Muscle layer of duodenum (tissue), 2 donors: ENCODE measurements at regions not wholly inside any gene's neighbourhood (a gene's known extent, or its start where the extent isn't known, plus 50 kb on each side); places are given as distances from the start of the nearest gene placed in this dataset.

Experiments used
- H3K27ac ChIP-seq: one replicate; pipeline ENCODE4 v1.7.0; 2013; ENCODE audit warnings: mild to moderate bottlenecking, low read length
- H3K27me3 ChIP-seq: one replicate; pipeline ENCODE4 v1.7.0; 2013; ENCODE audit warnings: low read depth, mild to moderate bottlenecking, control low read depth, low read length
- H3K36me3 ChIP-seq, 2 donors: one replicate each; pipeline ENCODE4 v1.7.0; 2013; ENCODE audit warnings: low read length in 2 of 2, control low read depth in 1 of 2, mild to moderate bottlenecking in 1 of 2; ENCODE audit not compliant: insufficient read depth in 2 of 2, control insufficient read depth in 1 of 2
- H3K4me1 ChIP-seq, 2 donors: one replicate each; pipeline ENCODE4 v1.7.0; 2013; ENCODE audit warnings: low read length in 2 of 2, mild to moderate bottlenecking in 2 of 2, control low read depth in 1 of 2, moderate library complexity in 1 of 2; ENCODE audit not compliant: insufficient read depth in 2 of 2, control insufficient read depth in 1 of 2
- H3K4me3 ChIP-seq, 2 donors: one replicate each; pipeline ENCODE4 v1.7.0; 2013; ENCODE audit warnings: low read length in 2 of 2, low read depth in 1 of 2, mild to moderate bottlenecking in 1 of 2
- H3K9me3 ChIP-seq, 2 donors: one replicate each; pipeline ENCODE4 v1.7.0; 2013; ENCODE audit warnings: low read length in 2 of 2, control low read depth in 1 of 2, mild to moderate bottlenecking in 1 of 2; ENCODE audit not compliant: control insufficient read depth in 1 of 2
- donor health status: healthy.

DNA sequence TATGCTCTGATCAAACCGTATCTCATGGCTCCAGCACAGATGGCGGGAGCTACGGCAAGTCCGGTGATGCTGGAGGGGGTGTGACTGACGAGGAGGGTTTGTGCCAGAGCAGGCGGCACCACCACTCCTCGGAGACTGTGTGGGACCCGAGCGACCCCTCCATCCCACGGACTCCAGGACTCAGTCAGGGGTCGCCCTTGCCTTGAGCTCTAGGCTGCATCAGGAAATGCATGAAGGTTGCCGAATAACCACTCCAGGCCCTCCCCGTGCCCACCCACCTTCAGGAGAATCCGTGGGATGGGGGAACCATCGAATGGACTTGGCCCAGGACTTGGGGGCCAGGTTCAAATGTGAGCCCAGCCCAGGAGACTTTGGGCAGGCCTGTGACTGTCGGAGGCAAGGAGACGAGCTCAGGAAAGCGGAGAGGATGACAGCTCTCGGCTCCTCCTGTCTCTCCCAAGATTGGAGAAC, 60.2 kb upstream of the ZNF469 start:
- Histone ChIP-seq H3K27ac (no peak overlapping the region), H3K9me3 (no peaks in the 10 kb centered on the region), H3K4me3 (no peak overlapping the region), H3K27me3 (no peaks in the 10 kb centered on the region), H3K36me3 (no peaks in the 10 kb centered on the region), H3K4me1 (no peaks in the 10 kb centered on the region)

DNA sequence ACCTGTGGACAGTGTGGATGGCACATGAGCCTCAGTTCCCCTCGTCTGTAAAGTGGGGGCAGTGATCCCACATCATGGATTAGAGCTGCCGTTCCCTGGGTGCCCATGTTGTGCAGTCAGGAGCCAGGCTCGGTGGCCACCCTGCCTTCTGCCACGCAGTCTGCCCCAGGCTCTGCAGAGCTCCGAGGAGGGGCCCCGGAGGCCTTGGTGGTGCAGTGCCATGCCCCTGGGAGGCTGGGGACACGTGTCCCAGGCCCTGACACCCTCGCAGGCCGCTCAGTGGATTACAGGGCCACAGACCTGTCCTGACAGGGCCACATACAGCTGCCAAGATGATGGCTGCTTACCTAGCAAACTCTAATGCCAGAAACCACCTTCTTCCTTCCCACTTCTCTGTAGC, 59.7 kb upstream of the ZNF469 start:
- H3K4me1 ChIP-seq = no peaks in the 10 kb centered on the region
- H3K36me3 ChIP-seq = no peaks in the 10 kb centered on the region
- H3K9me3 ChIP-seq = no peaks in the 10 kb centered on the region
- no peaks in the 10 kb centered on the region for H3K27me3 ChIP-seq
- no peak overlapping the region for H3K4me3 ChIP-seq
- no peak overlapping the region for H3K27ac ChIP-seq

GRCh38 chr16:88323546-88324330, 59.0 kb upstream of the ZNF469 start:
- no peak overlapping the region for H3K4me3 ChIP-seq
- no peaks in the 10 kb centered on the region for H3K9me3 ChIP-seq
- no peaks in the 10 kb centered on the region for H3K4me1 ChIP-seq
- no peak overlapping the region for H3K27ac ChIP-seq
- H3K27me3 ChIP-seq = no peaks in the 10 kb centered on the region
- no peaks in the 10 kb centered on the region for H3K36me3 ChIP-seq

GRCh38 chr16:88325087-88325750, 57.5 kb upstream of the ZNF469 start:
- Histone ChIP-seq H3K27me3 (no peaks in the 10 kb centered on the region), H3K9me3 (no peaks in the 10 kb centered on the region), H3K27ac (no peak overlapping the region), H3K36me3 (no peaks in the 10 kb centered on the region), H3K4me3 (no peak overlapping the region), H3K4me1 (no peaks in the 10 kb centered on the region)

DNA sequence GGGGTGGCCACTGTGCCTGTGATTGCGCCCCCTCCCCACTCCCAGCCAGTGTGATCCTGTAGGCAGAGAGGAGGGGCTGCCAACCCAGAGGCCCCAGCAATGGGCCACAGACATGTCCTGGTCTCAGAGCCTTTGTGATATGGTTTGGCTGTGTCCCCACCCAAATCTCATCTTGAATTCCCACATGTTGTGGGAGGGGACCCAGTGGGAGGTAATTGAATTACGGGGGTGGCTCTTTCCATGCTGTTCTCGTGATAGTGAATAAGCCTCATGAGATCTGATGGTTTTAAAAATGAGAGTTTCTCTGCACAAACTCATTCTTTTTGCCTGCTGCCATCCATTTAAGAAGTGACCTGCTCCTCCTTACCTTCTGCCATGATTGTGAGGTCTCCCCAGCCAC, 56.8 kb upstream of the ZNF469 start:
- Histone ChIP-seq H3K27ac (no peak overlapping the region), H3K9me3 (no peaks in the 10 kb centered on the region), H3K4me3 (no peak overlapping the region), H3K4me1 (no peaks in the 10 kb centered on the region), H3K36me3 (no peaks in the 10 kb centered on the region), H3K27me3 (no peaks in the 10 kb centered on the region)

DNA sequence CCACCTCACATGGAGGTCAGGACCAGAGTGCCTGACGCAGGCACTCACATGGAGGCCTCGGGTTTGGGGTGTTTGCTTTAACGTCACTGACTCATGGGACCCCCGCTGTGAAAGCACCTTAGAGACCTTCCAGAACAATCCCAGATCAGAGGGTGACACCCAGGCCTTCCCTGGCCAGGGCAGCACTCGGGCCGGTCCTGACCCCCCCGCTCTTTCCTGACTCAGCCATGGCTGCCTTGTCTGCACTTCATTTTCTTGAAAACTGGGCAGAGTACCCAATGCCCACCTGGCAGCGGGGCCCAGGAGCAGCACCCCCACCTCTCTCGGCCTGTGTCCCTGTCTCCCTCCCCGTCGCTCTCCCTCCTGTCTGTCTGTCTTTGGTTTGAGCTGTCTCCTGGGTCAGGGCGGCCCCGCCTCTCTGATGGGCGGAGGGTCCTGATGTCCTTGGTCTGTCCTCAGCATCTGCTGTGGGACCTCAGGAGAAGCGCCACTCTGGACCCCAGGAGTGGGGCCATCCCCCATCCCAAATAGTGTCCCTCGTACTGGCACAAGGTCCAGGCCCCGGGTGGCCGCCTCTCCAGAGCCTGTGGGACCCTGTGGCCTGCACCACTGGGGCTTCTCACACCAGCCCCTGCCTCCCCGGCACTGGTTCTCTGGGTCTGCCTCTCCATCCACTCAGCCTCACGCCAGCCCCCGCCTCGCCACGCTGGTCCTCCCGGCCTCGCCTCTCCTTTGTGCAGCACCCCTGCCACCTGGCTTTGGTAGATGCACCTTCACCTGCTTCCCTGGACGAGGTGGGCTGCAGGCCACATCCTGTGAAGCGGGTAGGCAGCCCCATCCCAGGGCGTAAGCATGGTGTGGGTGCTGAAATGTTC, 55.9 kb upstream of the ZNF469 start:
- Histone ChIP-seq H3K9me3 (no peaks in the 10 kb centered on the region), H3K27ac (no peak overlapping the region), H3K36me3 (no peaks in the 10 kb centered on the region), H3K4me1 (no peaks in the 10 kb centered on the region), H3K4me3 (no peak overlapping the region), H3K27me3 (no peaks in the 10 kb centered on the region)

DNA sequence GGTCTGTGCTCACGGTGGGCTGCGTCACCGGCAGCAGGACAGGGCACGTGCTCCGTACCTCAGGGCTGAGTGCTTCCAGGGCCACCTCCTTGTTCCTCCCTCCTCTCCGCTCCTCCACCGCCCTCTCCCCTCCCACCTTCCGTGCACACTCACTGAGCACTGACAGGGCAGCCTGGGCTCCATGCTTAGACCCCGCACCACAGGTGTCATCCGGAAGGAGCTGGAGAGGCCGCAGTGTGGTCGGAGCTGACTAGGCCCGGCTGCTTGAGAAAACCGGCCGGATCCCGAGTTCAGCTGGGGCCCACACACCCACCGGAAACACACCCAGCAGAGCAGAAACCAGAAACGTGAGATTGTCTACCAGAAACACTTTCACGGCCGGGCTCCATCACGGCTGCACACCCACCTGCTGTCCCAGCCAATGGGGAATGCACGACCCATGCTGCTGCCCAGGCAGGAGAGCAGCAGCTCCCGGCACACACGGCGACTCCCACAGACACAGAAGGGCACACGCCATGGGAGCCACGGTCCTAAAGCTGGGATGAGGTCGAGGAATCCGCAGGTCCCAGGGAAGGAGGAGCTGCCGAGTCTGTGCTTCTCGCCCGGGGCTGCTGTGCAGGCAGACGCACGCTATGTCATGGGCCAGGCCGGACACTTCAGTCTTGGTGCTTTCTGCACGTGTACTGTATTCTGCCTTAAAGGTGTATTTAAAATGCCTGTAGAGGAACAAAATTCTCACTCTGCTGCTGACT, 55.0 kb upstream of the ZNF469 start:
- Histone ChIP-seq H3K4me1 (no peaks in the 10 kb centered on the region), H3K4me3 (no peak overlapping the region), H3K36me3 (no peaks in the 10 kb centered on the region), H3K9me3 (no peaks in the 10 kb centered on the region), H3K27me3 (no peaks in the 10 kb centered on the region), H3K27ac (no peak overlapping the region)

DNA sequence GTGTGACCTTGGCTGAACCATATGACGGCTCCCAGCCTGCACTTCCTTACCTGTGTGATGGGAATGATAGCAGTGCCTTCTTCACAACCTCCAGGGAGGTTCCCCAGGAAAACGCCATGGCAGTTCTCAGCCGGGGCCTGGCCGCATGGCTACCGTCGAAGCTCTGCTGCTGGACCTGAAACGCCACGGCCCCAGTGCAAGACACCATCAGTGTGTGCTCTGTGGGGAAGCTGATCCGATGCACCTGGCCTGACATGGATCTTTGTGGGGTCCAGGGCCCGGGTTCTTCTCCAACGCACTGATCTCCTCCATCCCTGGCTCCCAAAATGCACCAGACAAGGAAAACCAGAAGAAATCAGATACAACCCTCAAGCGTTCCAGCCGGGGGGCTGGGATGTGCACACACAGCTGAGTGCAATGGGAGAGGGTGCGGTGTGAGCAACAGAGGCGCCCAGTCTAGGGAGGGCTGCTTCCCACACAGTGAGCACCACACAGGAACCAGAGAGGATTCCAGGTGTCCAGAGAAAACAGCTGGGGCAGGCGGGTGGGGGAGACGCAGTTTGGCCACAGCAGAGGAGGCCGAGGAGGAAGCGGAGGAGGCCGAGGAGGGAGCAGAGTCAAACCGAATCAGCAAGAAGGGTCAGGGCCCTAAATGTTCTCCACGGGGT, 54.3 kb upstream of the ZNF469 start:
- Histone ChIP-seq H3K27me3 (no peaks in the 10 kb centered on the region), H3K4me1 (no peaks in the 10 kb centered on the region), H3K36me3 (no peaks in the 10 kb centered on the region), H3K4me3 (no peak overlapping the region), H3K27ac (no peak overlapping the region), H3K9me3 (no peaks in the 10 kb centered on the region)

DNA sequence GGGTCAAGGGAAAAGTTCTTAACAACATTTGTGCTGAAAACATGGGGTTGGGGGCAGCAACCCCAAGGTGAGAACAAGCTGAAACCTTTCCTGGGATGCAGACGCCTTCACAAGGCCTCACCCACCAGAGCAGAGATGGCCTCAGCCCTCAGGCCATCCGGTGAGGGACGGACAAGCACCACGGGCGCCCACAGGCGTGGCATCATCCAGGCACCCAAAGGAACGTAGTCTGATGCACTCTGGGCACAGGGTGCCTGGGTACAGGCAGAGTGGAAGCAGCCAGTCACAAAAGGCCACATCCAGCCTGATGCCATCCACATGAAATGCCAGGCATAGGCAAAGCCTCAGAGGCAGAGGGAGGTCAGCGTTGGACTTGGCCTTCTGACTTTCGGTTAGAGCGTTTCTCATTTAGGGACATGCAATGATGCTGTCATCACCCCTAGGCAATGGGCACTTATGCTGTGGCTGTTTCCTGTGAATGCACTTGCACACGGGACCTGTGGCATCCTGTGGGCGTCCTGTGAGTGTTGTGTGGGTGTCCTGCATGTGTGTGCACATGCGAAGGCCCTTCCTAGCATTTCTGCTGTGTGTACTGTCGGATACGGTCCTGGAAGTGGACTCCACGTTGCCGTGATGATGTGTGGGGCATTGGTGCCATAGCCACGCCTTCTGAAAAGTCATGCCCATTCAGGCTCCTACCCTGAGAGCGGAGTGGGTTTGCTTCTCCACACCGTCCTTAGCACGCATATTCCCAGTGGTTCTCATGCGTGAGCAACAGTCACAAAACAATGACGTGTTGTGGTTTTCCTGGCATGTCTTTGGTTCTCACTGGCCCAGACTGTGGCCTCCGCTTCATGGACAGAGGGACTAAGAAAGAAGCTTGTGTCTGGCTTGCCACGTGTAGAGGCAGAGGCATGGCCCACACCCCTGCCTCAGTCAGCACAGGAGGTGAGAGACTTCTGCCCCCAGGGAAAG, 52.7 kb upstream of the ZNF469 start:
- Histone ChIP-seq H3K27me3 (no peaks in the 10 kb centered on the region), H3K9me3 (no peaks in the 10 kb centered on the region), H3K4me3 (no peak overlapping the region), H3K4me1 (no peaks in the 10 kb centered on the region), H3K36me3 (no peaks in the 10 kb centered on the region), H3K27ac (no peak overlapping the region)
